ENCODE measurements at regions not wholly inside any gene's neighbourhood (a gene's known extent, or its start where the extent isn't known, plus 50 kb on each side); places are given as distances from the start of the nearest gene placed in this dataset.

- TF ChIP-seq, protein P1, sequence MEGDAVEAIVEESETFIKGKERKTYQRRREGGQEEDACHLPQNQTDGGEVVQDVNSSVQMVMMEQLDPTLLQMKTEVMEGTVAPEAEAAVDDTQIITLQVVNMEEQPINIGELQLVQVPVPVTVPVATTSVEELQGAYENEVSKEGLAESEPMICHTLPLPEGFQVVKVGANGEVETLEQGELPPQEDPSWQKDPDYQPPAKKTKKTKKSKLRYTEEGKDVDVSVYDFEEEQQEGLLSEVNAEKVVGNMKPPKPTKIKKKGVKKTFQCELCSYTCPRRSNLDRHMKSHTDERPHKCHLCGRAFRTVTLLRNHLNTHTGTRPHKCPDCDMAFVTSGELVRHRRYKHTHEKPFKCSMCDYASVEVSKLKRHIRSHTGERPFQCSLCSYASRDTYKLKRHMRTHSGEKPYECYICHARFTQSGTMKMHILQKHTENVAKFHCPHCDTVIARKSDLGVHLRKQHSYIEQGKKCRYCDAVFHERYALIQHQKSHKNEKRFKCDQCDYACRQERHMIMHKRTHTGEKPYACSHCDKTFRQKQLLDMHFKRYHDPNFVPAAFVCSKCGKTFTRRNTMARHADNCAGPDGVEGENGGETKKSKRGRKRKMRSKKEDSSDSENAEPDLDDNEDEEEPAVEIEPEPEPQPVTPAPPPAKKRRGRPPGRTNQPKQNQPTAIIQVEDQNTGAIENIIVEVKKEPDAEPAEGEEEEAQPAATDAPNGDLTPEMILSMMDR (conservative IDR thresholded peaks at IDR 0.05; ENCODE audit: low read depth, low read length) = no peak
- H2AFZ ChIP-seq (ENCODE audit: low read depth) = no peak overlapping the region
- no peaks in the 10 kb centered on the region for H3K27me3 ChIP-seq (ENCODE audit: insufficient read depth, low read depth)
- no peaks in the 10 kb centered on the region for H3K36me3 ChIP-seq (ENCODE audit: insufficient read depth)
- peaks cover 4% of the 10 kb centered on the region for H3K4me1 ChIP-seq (ENCODE audit: low read depth, poor library complexity, severe bottlenecking)
- H3K4me2 ChIP-seq = no peak overlapping the region
- no peak overlapping the region for H3K4me3 ChIP-seq (IDR thresholded peaks at IDR 0.05; ENCODE audit: insufficient read depth, low read depth, low read length)
- H3K27ac ChIP-seq = no peak overlapping the region
- H3K79me2 ChIP-seq (ENCODE audit: insufficient read depth, low read depth) = no peaks in the 10 kb centered on the region
- no peak overlapping the region for H3K9ac ChIP-seq
- no peaks in the 10 kb centered on the region for H4K20me1 ChIP-seq (ENCODE audit: insufficient read depth)
Measured at GRCh38 chr3:31455524-31455923, 77.2 kb upstream of the STT3B start.

DNA sequence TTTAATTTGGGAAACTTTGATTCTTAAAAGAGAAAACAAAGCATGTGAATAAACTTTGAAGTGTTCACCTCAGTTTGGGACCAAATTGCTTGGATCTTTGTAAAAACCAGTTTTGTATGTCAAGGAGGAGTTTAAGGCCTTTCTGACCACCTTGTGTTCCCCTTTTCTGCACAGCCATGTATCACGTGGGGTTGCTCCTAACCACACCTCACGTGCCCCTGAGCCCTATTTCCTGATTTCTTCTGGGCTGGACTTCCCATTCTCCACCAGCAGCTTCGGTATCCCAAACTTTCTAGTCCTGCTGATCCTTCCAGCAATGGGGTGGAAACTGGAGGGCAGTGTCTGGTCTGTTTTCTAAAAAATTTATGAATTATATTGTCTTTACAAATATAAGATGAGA lies 76.4 kb upstream of the STT3B start:
- TF ChIP-seq, protein P1 (conservative IDR thresholded peaks at IDR 0.05; ENCODE audit: low read depth, low read length) = no peak
- Histone ChIP-seq H3K4me2 (no peak overlapping the region), H4K20me1 (ENCODE audit: insufficient read depth) (no peaks in the 10 kb centered on the region), H3K79me2 (ENCODE audit: insufficient read depth, low read depth) (no peaks in the 10 kb centered on the region), H2AFZ (ENCODE audit: low read depth) (no peak overlapping the region), H3K27me3 (ENCODE audit: insufficient read depth, low read depth) (no peaks in the 10 kb centered on the region), H3K36me3 (ENCODE audit: insufficient read depth) (no peaks in the 10 kb centered on the region), H3K4me3 (IDR thresholded peaks at IDR 0.05; ENCODE audit: insufficient read depth, low read depth, low read length) (no peak overlapping the region), H3K27ac (no peak overlapping the region), H3K9ac (no peak overlapping the region), H3K4me1 (ENCODE audit: low read depth, poor library complexity, severe bottlenecking) (no peaks in the 10 kb centered on the region)

- Histone ChIP-seq H3K27ac (no peak overlapping the region), H3K79me2 (ENCODE audit: insufficient read depth, low read depth) (no peaks in the 10 kb centered on the region), H2AFZ (ENCODE audit: low read depth) (no peak overlapping the region), H3K4me3 (IDR thresholded peaks at IDR 0.05; ENCODE audit: insufficient read depth, low read depth, low read length) (no peak overlapping the region), H4K20me1 (ENCODE audit: insufficient read depth) (no peaks in the 10 kb centered on the region), H3K36me3 (ENCODE audit: insufficient read depth) (no peaks in the 10 kb centered on the region), H3K4me1 (ENCODE audit: low read depth, poor library complexity, severe bottlenecking) (no peaks in the 10 kb centered on the region), H3K9ac (no peak overlapping the region), H3K4me2 (no peak overlapping the region), H3K27me3 (ENCODE audit: insufficient read depth, low read depth) (no peaks in the 10 kb centered on the region)
- TF ChIP-seq, protein P1 (conservative IDR thresholded peaks at IDR 0.05; ENCODE audit: low read depth, low read length) = no peak
Measured at GRCh38 chr3:31461426-31461825, 71.3 kb upstream of the STT3B start.

GRCh38 chr3:31462050-31462569 lies 70.6 kb upstream of the STT3B start:
- no peak overlapping the region for H3K27ac ChIP-seq
- no peak overlapping the region for H3K4me3 ChIP-seq (IDR thresholded peaks at IDR 0.05; ENCODE audit: insufficient read depth, low read depth, low read length)
- no peaks in the 10 kb centered on the region for H4K20me1 ChIP-seq (ENCODE audit: insufficient read depth)
- TF ChIP-seq, protein P1 (conservative IDR thresholded peaks at IDR 0.05; ENCODE audit: low read depth, low read length) = no peak
- H3K27me3 ChIP-seq (ENCODE audit: insufficient read depth, low read depth) = no peaks in the 10 kb centered on the region
- H2AFZ ChIP-seq (ENCODE audit: low read depth) = no peak overlapping the region
- no peaks in the 10 kb centered on the region for H3K36me3 ChIP-seq (ENCODE audit: insufficient read depth)
- H3K9ac ChIP-seq = no peak overlapping the region
- H3K79me2 ChIP-seq (ENCODE audit: insufficient read depth, low read depth) = no peaks in the 10 kb centered on the region
- no peaks in the 10 kb centered on the region for H3K4me1 ChIP-seq (ENCODE audit: low read depth, poor library complexity, severe bottlenecking)
- H3K4me2 ChIP-seq = no peak overlapping the region
